SK-N-MC (cell line): ENCODE measurements at regions not wholly inside any gene's neighbourhood (a gene's known extent, or its start where the extent isn't known, plus 50 kb on each side); places are given as distances from the start of the nearest gene placed in this dataset.

Source experiments
- EZH2 ChIP-seq: fragments of 200-600 bp; sonication (generic); IDR thresholded peaks from one replicate; pipeline ENCODE4 v1.6.1; 2017; ENCODE audit warnings: antibody characterized with exemption
- FOXP2 ChIP-seq: optimal IDR thresholded peaks from 2 replicates; pipeline ENCODE3; 2011; ENCODE audit warnings: mild to moderate bottlenecking, moderate library complexity; ENCODE audit not compliant: insufficient read depth; ENCODE audit errors: extremely low read length, control extremely low read depth
- POLR2AphosphoS5 ChIP-seq: IDR thresholded peaks from 2 replicates; pipeline ENCODE4 v1.6.1; 2012; ENCODE audit warnings: mild to moderate bottlenecking, low read depth, low read length, borderline replicate concordance

GRCh38 chr1:222060210-222060916 is 318.5 kb upstream of the DUSP10 start:
- TF ChIP-seq EZH2 (no peak), POLR2AphosphoS5 (no peak), FOXP2 (no peak)
